ENCODE measurements at regions not wholly inside any gene's neighbourhood (a gene's known extent, or its start where the extent isn't known, plus 50 kb on each side); places are given as distances from the start of the nearest gene placed in this dataset.

DNA sequence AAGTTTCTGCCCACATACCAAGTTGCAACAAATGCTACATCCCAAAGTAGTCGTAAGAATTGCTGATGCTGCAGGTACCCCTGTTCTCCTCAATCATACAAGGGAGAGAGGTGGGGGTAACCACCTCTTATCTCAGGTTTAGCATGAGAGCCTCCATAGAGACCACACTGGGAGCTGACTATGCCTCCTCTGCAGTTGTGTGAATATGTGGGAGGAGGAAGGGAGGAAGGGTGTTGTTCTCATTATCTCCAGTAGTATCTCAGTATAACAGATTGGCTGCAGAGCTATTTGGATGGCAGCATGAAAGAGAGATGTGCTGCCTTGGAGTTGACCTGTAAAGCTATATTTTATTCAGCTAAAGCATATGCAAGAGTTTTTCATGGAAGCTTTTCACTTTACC lies 690.7 kb downstream of the KCNJ3 start:
- TF ChIP-seq, protein P1, sequence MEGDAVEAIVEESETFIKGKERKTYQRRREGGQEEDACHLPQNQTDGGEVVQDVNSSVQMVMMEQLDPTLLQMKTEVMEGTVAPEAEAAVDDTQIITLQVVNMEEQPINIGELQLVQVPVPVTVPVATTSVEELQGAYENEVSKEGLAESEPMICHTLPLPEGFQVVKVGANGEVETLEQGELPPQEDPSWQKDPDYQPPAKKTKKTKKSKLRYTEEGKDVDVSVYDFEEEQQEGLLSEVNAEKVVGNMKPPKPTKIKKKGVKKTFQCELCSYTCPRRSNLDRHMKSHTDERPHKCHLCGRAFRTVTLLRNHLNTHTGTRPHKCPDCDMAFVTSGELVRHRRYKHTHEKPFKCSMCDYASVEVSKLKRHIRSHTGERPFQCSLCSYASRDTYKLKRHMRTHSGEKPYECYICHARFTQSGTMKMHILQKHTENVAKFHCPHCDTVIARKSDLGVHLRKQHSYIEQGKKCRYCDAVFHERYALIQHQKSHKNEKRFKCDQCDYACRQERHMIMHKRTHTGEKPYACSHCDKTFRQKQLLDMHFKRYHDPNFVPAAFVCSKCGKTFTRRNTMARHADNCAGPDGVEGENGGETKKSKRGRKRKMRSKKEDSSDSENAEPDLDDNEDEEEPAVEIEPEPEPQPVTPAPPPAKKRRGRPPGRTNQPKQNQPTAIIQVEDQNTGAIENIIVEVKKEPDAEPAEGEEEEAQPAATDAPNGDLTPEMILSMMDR (IDR thresholded peaks at IDR 0.05): no peak
- TF ChIP-seq POLR2A (IDR thresholded peaks at IDR 0.05): no peak
